Kidney (tissue), 13 donors: ENCODE measurements at regions not wholly inside any gene's neighbourhood (a gene's known extent, or its start where the extent isn't known, plus 50 kb on each side); places are given as distances from the start of the nearest gene placed in this dataset.
A peak's percentile ranks its signal among the peaks of the same experiment; 100 is the strongest.
"Not testable (repeated sequence)": the region's sequence is repeated elsewhere in the genome, so short reads cannot be mapped to it uniquely, and the experiment has no call there.

Experiments
- DNase-seq, 5 donors: peaks; one replicate each; pipeline ENCODE4 v3.0.0-alpha.2; 2013 to 2020
- FAIRE-seq: peaks from 2 replicates; lab custom pipeline; 2012; peaks lifted over from hg19 to GRCh38; lab: Jason Lieb, UNC
- H3K27ac ChIP-seq, 2 donors: one replicate each; pipeline ENCODE4 v1.7.0; 2013; ENCODE audit warnings: low read depth in 2 of 2, low read length in 2 of 2, inconsistent platforms in 1 of 2
- H3K27me3 ChIP-seq: one replicate; pipeline ENCODE4 v1.7.1; 2013; ENCODE audit warnings: low read length, inconsistent platforms; ENCODE audit not compliant: control insufficient read depth, insufficient read depth
- H3K36me3 ChIP-seq, 3 donors: one replicate each; pipeline versions ENCODE4 v1.7.0 to v1.7.1; 2013; ENCODE audit warnings: low read length in 3 of 3, control low read depth in 1 of 3, inconsistent platforms in 1 of 3; ENCODE audit not compliant: insufficient read depth in 3 of 3, control insufficient read depth in 2 of 3
- H3K4me1 ChIP-seq, 3 donors: one replicate each; pipeline versions ENCODE4 v1.7.0 to v1.7.1; 2013; ENCODE audit warnings: low read length in 3 of 3, inconsistent platforms in 1 of 3, low read depth in 1 of 3; ENCODE audit not compliant: control insufficient read depth in 2 of 3, insufficient read depth in 2 of 3
- H3K4me3 ChIP-seq, 3 donors: one replicate each; pipeline versions ENCODE4 v1.7.0 to v1.8.1; 2013; ENCODE audit warnings: low read length in 3 of 3, control low read depth in 1 of 3, inconsistent platforms in 1 of 3
- H3K9ac ChIP-seq, 3 donors: one replicate each; pipeline versions ENCODE4 v1.7.0 to v1.7.1; 2013; ENCODE audit warnings: low read length in 3 of 3, control low read depth in 1 of 3, inconsistent platforms in 1 of 3
- H3K9me3 ChIP-seq, 3 donors: one replicate each; pipeline versions ENCODE4 v1.7.0 to v1.7.1; 2013; ENCODE audit warnings: low read length in 3 of 3, control low read depth in 1 of 3, inconsistent platforms in 1 of 3; ENCODE audit not compliant: control insufficient read depth in 2 of 3, insufficient read depth in 1 of 3
- intact Hi-C: fragments of 100-400 bp; cut with DNase I; formaldehyde crosslinking; loops from one replicate; pipeline ENCODE4 v1.11.1; 2022
- TF ChIP-seq, protein P1 (sequence below): IDR thresholded peaks from 3 replicates; pipeline ENCODE4 v1.5.1; 2012; ENCODE audit warnings: mild to moderate bottlenecking, moderate library complexity, borderline replicate concordance; ENCODE audit not compliant: insufficient read depth; ENCODE audit errors: extremely low read depth
- donor health status: control.
- donor health status: control.
- donor health status: control.
- donor health status: control.
- donor health status: control.
- donor health status: DM: yes; HTN: yes; CAD: no.
- donor health status: Normal renal cell carcinoma (clear cell type).

DNA sequence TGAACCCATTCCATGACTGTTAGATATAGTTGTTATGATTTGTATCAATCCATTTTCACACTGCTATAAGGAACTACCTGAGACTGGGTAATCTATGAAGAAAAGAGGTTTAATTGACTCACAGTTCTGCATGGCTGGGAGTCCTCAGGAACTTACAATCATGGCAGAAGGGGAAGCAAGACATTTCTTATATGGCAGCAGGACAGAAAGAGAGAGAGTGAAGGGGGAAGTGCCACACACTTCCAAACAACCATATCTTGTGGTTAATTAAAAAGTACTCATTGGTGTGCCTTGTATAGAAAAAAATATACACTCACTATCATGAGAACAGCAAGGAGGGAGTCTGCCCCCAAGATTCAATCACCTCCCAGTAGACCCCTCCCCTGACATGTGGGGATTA lies 137.6 kb upstream of the NBPF11 start:
- TF ChIP-seq, protein P1, sequence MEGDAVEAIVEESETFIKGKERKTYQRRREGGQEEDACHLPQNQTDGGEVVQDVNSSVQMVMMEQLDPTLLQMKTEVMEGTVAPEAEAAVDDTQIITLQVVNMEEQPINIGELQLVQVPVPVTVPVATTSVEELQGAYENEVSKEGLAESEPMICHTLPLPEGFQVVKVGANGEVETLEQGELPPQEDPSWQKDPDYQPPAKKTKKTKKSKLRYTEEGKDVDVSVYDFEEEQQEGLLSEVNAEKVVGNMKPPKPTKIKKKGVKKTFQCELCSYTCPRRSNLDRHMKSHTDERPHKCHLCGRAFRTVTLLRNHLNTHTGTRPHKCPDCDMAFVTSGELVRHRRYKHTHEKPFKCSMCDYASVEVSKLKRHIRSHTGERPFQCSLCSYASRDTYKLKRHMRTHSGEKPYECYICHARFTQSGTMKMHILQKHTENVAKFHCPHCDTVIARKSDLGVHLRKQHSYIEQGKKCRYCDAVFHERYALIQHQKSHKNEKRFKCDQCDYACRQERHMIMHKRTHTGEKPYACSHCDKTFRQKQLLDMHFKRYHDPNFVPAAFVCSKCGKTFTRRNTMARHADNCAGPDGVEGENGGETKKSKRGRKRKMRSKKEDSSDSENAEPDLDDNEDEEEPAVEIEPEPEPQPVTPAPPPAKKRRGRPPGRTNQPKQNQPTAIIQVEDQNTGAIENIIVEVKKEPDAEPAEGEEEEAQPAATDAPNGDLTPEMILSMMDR: no peak
- Histone ChIP-seq H3K27ac (no peak overlapping the region), H3K36me3 (no peaks in the 10 kb centered on the region), H3K4me3 (no peak overlapping the region), H3K9me3 (no peaks in the 10 kb centered on the region), H3K9ac (no peak overlapping the region), H3K4me1 (no peaks in the 10 kb centered on the region), H3K27me3 (no peaks in the 10 kb centered on the region)
- DNase-seq (no peak), FAIRE-seq (no peak)
- intact Hi-C loops: no loop called here

DNA sequence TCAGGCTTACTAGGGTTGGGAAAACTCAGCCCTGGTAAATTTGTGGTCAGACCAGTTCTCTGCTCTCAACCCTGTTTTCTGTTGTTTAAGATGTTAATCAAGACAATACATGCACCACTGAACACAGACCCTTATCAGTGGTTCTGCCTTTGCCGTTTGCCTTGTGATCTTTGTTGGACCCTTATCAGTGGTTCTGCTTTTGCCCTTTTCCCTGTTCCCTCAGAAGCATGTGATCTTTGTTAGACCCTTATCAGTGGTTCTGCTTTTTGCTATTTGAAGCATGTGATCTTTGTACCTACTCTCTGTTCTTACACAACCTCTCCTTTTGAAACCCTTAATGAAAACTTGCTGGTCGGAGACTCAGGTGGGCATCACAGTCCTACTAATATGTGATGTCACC lies 133.9 kb upstream of the NBPF11 start:
- DNase-seq, H3K9ac ChIP-seq, H3K36me3 ChIP-seq, intact Hi-C loops, H3K9me3 ChIP-seq, H3K27me3 ChIP-seq, H3K27ac ChIP-seq, H3K4me3 ChIP-seq, FAIRE-seq, H3K4me1 ChIP-seq: not testable (repeated sequence)

DNA sequence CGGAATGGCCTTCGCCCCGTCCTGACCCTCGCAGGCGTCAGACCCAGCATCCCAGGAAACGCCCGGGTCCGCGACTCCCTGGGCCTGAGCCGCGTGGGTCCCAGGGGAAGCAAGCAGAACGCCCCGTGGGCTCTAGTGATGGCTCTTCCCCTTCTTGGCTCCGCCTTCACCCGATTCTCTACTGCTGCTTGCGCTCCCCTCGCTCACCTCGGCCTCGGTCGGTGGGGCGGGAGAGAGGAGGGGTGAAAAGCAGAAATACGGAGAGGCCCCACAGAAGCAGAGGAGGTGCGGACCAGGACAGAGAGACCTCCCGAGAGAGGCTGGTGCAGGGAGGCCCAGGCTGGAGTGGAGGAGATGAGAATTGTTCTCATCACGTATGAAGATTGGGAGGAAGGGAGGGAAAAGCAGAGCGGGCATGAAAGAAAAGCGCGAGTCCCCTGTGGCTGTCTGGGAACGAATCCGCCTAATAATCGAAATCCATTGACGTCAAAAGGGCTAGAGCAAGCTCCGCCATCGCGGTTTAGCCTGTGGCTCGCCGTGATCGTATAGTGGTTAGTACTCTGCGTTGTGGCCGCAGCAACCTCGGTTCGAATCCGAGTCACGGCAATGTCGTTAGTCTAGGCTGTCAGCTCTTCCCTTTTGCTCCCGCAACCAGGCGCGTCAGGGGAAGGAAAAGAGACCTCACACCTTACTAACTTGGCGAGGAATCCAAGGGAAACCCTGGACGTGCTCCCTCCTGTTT lies 128.9 kb upstream of the NBPF11 start:
- intact Hi-C loops, H3K27me3 ChIP-seq, H3K9ac ChIP-seq, H3K36me3 ChIP-seq, H3K27ac ChIP-seq, H3K4me1 ChIP-seq, FAIRE-seq, H3K9me3 ChIP-seq: not testable (repeated sequence)
- peak in 1 of 5 donors; percentile 35 for DNase-seq
- H3K4me3 ChIP-seq: peak overlapping the region in 2 of 3 donors; percentile 5 to 69

DNA sequence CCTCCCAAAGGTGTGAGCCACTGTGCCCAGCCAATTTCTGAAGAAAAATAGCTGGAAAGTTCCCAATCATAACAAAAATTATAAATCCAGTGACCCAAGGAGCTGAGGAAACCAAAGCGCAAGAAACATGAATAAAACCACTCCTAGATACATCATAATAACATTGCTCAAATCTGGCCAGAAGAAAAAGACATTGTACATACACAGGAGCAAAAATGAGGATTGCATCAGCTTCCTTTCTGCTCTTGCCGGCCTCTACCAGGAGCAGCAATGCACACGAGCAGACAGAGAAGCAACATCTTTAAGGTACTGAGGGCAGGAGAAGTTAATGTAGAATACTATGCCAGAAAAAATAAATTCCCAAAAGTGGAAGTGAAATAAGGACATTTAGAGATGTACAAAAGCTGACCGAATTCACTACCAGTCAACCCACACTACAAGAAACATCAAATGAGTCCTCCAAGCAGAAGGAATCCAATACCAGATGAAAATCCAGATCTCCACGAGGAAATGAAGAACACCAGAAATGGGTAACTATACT lies 127.0 kb upstream of the NBPF11 start:
- H3K4me3 ChIP-seq, H3K4me1 ChIP-seq, H3K27me3 ChIP-seq, H3K9me3 ChIP-seq, H3K36me3 ChIP-seq, H3K27ac ChIP-seq, intact Hi-C loops, H3K9ac ChIP-seq, DNase-seq, FAIRE-seq: not testable (repeated sequence)

DNA sequence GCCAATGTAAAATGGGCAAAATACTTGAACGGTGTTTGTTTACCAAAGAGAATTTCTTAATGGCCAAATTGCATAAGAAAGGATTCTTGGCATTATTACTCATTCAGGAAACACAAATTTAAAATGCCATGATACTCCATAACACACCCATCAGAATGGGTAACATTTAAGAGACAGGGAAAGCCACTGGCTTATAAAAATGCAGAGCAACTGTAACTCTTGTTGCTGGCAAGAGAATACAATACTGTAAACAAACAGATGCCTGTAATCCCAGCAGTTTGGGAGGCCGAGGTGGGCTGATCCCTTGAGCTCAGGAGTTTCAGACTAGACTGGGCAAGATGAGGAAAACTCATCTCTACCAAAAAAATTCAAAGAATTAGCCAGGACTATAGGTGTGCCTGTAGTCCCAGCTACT lies 125.8 kb upstream of the NBPF11 start:
- H3K27me3 ChIP-seq, intact Hi-C loops, H3K4me3 ChIP-seq, H3K9ac ChIP-seq, H3K4me1 ChIP-seq, H3K36me3 ChIP-seq, H3K9me3 ChIP-seq, FAIRE-seq, H3K27ac ChIP-seq: not testable (repeated sequence)
- DNase-seq: peak in 1 of 5 donors; percentile 17

DNA sequence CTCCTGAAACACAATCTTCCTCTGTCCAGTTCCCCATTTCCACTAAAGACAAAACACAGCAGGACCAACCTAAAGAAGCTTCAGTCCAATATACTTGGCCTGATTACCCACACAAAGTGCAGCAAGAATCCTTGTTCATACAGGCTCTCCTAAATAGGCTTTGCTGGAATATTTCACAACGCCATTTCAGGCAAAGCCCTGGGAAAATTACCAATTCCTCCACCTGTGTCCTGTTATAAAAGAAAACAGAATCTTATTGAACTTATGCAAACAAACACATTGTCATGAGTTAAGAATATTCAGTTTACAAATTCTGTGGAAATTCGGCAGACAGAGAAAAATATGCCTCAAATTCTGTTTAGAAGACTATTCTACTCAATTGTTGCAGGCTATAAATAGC lies 115.0 kb upstream of the NBPF11 start:
- H3K4me1 ChIP-seq, H3K9ac ChIP-seq, FAIRE-seq, H3K9me3 ChIP-seq, H3K27ac ChIP-seq, intact Hi-C loops, H3K4me3 ChIP-seq, H3K27me3 ChIP-seq, H3K36me3 ChIP-seq, DNase-seq: not testable (repeated sequence)
